ENCODE measurements at regions not wholly inside any gene's neighbourhood (a gene's known extent, or its start where the extent isn't known, plus 50 kb on each side); places are given as distances from the start of the nearest gene placed in this dataset.

GRCh38 chr11:91912322-91912721 is 312.3 kb upstream of the FAT3 start:
- TF ChIP-seq CTCF (conservative IDR thresholded peaks at IDR 0.05; ENCODE audit: low read depth, low read length) (no peak), EZH2 (IDR thresholded peaks at IDR 0.05; ENCODE audit: low read length, unreplicated experiment) (no peak)
